ENCODE measurements at regions not wholly inside any gene's neighbourhood (a gene's known extent, or its start where the extent isn't known, plus 50 kb on each side); places are given as distances from the start of the nearest gene placed in this dataset.

- no peak overlapping the region for H3K27ac ChIP-seq
- H3K36me3 ChIP-seq, result no peaks in the 10 kb centered on the region
- H3K9me3 ChIP-seq, result no peaks in the 10 kb centered on the region
- no peak for TF ChIP-seq CTCF (IDR thresholded peaks at IDR 0.05)
- no peak for TF ChIP-seq POLR2A (IDR thresholded peaks at IDR 0.05)
- DNase-seq, result no peak
- H3K4me1 ChIP-seq, result no peaks in the 10 kb centered on the region
- H3K4me3 ChIP-seq, result no peak overlapping the region
- no peaks in the 10 kb centered on the region for H3K27me3 ChIP-seq
Observed at GRCh38 chr3:107260207-107260606, 117.0 kb upstream of the CCDC54 start.

- H3K9me3 ChIP-seq, result no peaks in the 10 kb centered on the region
- no peaks in the 10 kb centered on the region for H3K4me1 ChIP-seq
- H3K4me3 ChIP-seq, result no peak overlapping the region
- DNase-seq, result no peak
- no peak overlapping the region for H3K27ac ChIP-seq
- TF ChIP-seq CTCF (IDR thresholded peaks at IDR 0.05) (no peak), POLR2A (IDR thresholded peaks at IDR 0.05) (no peak)
- no peaks in the 10 kb centered on the region for H3K27me3 ChIP-seq
- H3K36me3 ChIP-seq, result no peaks in the 10 kb centered on the region
Observed at GRCh38 chr3:107263269-107264021, 113.8 kb upstream of the CCDC54 start.

- no peak overlapping the region for H3K27ac ChIP-seq
- DNase-seq, result no peak
- no peaks in the 10 kb centered on the region for H3K9me3 ChIP-seq
- no peaks in the 10 kb centered on the region for H3K4me1 ChIP-seq
- H3K27me3 ChIP-seq, result no peaks in the 10 kb centered on the region
- no peaks in the 10 kb centered on the region for H3K36me3 ChIP-seq
- no peak overlapping the region for H3K4me3 ChIP-seq
- TF ChIP-seq POLR2A (IDR thresholded peaks at IDR 0.05) (no peak), CTCF (IDR thresholded peaks at IDR 0.05) (no peak)
Observed at GRCh38 chr3:107264888-107265287, 112.4 kb upstream of the CCDC54 start.

- Histone ChIP-seq H3K27me3 (no peaks in the 10 kb centered on the region), H3K4me1 (no peaks in the 10 kb centered on the region)
- TF ChIP-seq POLR2A (IDR thresholded peaks at IDR 0.05) (no peak), CTCF (IDR thresholded peaks at IDR 0.05) (no peak)
Observed at GRCh38 chr3:107265526-107265925, 111.7 kb upstream of the CCDC54 start.

GRCh38 chr3:107268469-107268868 is 108.8 kb upstream of the CCDC54 start:
- H3K4me3 ChIP-seq, result no peak overlapping the region
- no peak overlapping the region for H3K27ac ChIP-seq
- H3K27me3 ChIP-seq, result no peaks in the 10 kb centered on the region
- H3K36me3 ChIP-seq, result no peaks in the 10 kb centered on the region
- DNase-seq, result no peak
- H3K4me1 ChIP-seq, result no peaks in the 10 kb centered on the region
- TF ChIP-seq CTCF (IDR thresholded peaks at IDR 0.05), result no peak
- no peak for TF ChIP-seq POLR2A (IDR thresholded peaks at IDR 0.05)
- H3K9me3 ChIP-seq, result no peaks in the 10 kb centered on the region

More at GRCh38 chr3:107265526-107265925, 111.7 kb upstream of the CCDC54 start:
- Histone ChIP-seq H3K4me3 (no peak overlapping the region), H3K9me3 (no peaks in the 10 kb centered on the region), H3K36me3 (no peaks in the 10 kb centered on the region), H3K27ac (no peak overlapping the region)
- DNase-seq, result no peak

Measured in Peyer's patch (tissue), 4 donors.